Amniotic stem cell (primary cell): ENCODE measurements at regions not wholly inside any gene's neighbourhood (a gene's known extent, or its start where the extent isn't known, plus 50 kb on each side); places are given as distances from the start of the nearest gene placed in this dataset.
"Not testable (repeated sequence)": the region's sequence is repeated elsewhere in the genome, so short reads cannot be mapped to it uniquely, and the experiment has no call there.

Source experiments
- DNase-seq: peaks from one replicate; lab custom pipeline; 2025; lab: John Stamatoyannopoulos, UW

- no peak for DNase-seq
Measured at GRCh38 chr6:154602296-154602695, 91.8 kb upstream of the CNKSR3 start.

GRCh38 chr6:154602708-154603107, 92.2 kb upstream of the CNKSR3 start:
- DNase-seq: no peak

- DNase-seq: no peak
Measured at GRCh38 chr6:154604119-154604518, 93.6 kb upstream of the CNKSR3 start.

- DNase-seq: no peak
Measured at GRCh38 chr6:154605178-154605881, 94.8 kb upstream of the CNKSR3 start.

GRCh38 chr6:154605882-154606370, 95.4 kb upstream of the CNKSR3 start:
- no peak for DNase-seq

GRCh38 chr6:154606457-154606856, 96.0 kb upstream of the CNKSR3 start:
- no peak for DNase-seq

- no peak for DNase-seq
Measured at GRCh38 chr6:154606860-154607259, 96.4 kb upstream of the CNKSR3 start.

GRCh38 chr6:154611241-154611640, 100.8 kb upstream of the CNKSR3 start:
- DNase-seq: no peak

GRCh38 chr6:154611847-154612246, 101.4 kb upstream of the CNKSR3 start:
- no peak for DNase-seq

GRCh38 chr6:154613137-154613676, 102.7 kb upstream of the CNKSR3 start:
- peak; percentile 57 for DNase-seq

- DNase-seq: no peak
Measured at GRCh38 chr6:154614101-154614500, 103.6 kb upstream of the CNKSR3 start.

- DNase-seq: no peak
Measured at GRCh38 chr6:154614641-154615040, 104.2 kb upstream of the CNKSR3 start.

GRCh38 chr6:154615483-154616025, 105.1 kb upstream of the CNKSR3 start:
- DNase-seq: no peak

GRCh38 chr6:154617175-154617574, 106.7 kb upstream of the CNKSR3 start:
- no peak for DNase-seq

- DNase-seq: no peak
Measured at GRCh38 chr6:154619146-154619545, 108.7 kb upstream of the CNKSR3 start.

GRCh38 chr6:154621686-154622085, 111.2 kb upstream of the CNKSR3 start:
- DNase-seq: no peak

- no peak for DNase-seq
Measured at GRCh38 chr6:154622618-154623336, 110.4 kb upstream of the SCAF8 start.

- no peak for DNase-seq
Measured at GRCh38 chr6:154623391-154623790, 109.8 kb upstream of the SCAF8 start.

GRCh38 chr6:154624038-154624599, 109.1 kb upstream of the SCAF8 start:
- no peak for DNase-seq

- DNase-seq: not testable (repeated sequence)
Measured at GRCh38 chr6:154624727-154625126, 108.5 kb upstream of the SCAF8 start.

GRCh38 chr6:154625721-154626120, 107.5 kb upstream of the SCAF8 start:
- DNase-seq: no peak

- DNase-seq: no peak
Measured at GRCh38 chr6:154629127-154629526, 104.1 kb upstream of the SCAF8 start.

GRCh38 chr6:154632119-154632518, 101.1 kb upstream of the SCAF8 start:
- no peak for DNase-seq
